ENCODE measurements at regions not wholly inside any gene's neighbourhood (a gene's known extent, or its start where the extent isn't known, plus 50 kb on each side); places are given as distances from the start of the nearest gene placed in this dataset.
A peak's percentile ranks its signal among the peaks of the same experiment; 100 is the strongest.

DNA sequence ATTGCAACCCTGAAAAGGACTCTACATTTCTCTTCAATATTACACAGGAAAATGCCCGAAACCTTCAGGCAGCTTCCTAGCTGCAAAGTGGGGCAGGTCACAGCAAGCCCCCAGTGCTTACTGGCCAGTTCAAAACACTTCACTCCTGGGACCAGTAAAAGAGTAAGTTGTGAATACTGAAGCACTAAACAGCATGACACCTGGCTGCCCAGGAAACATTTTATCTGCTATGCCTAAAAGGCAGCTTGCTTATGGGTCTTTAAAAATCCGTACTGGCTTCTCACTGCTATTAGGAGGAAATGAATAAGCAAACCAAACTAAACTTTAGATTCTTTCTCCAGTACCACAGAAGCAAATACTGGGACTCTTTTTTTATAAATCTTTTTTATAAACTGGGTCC is 457.9 kb upstream of the ALCAM start:
- no peak overlapping the region for H4K91ac ChIP-seq (ENCODE audit: insufficient read length, low read depth, low read length)
- no peak overlapping the region for H3K4me2 ChIP-seq (ENCODE audit: insufficient read depth, insufficient read length, low read length)
- H2AK5ac ChIP-seq (ENCODE audit: insufficient read length, low read length), result no peak overlapping the region
- H2BK15ac ChIP-seq (ENCODE audit: low read depth, low read length), result no peak overlapping the region
- no peak overlapping the region for H4K8ac ChIP-seq (replicated peaks; ENCODE audit: insufficient read length, low read depth, low read length)
- no peaks in the 10 kb centered on the region for H3K23me2 ChIP-seq (ENCODE audit: insufficient read length, low read depth, low read length, poor library complexity, severe bottlenecking)
- peaks cover 4% of the 10 kb centered on the region; the same call in 1 of the 2 replicates for H3K4me1 ChIP-seq (ENCODE audit: insufficient read depth, low read length)
- no peak for DNase-seq
- no peak overlapping the region for H3K23ac ChIP-seq (ENCODE audit: insufficient read length, low read depth, low read length)
- H3T11ph ChIP-seq (ENCODE audit: low read length), result no peak overlapping the region
- H3K79me2 ChIP-seq (ENCODE audit: insufficient read depth, low read length), result no peaks in the 10 kb centered on the region
- peak overlapping the region; percentile 23 for H3K27ac ChIP-seq (ENCODE audit: insufficient read length, low read depth, low read length)
- TF ChIP-seq, protein P1, sequence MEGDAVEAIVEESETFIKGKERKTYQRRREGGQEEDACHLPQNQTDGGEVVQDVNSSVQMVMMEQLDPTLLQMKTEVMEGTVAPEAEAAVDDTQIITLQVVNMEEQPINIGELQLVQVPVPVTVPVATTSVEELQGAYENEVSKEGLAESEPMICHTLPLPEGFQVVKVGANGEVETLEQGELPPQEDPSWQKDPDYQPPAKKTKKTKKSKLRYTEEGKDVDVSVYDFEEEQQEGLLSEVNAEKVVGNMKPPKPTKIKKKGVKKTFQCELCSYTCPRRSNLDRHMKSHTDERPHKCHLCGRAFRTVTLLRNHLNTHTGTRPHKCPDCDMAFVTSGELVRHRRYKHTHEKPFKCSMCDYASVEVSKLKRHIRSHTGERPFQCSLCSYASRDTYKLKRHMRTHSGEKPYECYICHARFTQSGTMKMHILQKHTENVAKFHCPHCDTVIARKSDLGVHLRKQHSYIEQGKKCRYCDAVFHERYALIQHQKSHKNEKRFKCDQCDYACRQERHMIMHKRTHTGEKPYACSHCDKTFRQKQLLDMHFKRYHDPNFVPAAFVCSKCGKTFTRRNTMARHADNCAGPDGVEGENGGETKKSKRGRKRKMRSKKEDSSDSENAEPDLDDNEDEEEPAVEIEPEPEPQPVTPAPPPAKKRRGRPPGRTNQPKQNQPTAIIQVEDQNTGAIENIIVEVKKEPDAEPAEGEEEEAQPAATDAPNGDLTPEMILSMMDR (conservative IDR thresholded peaks at IDR 0.05), result no peak
- peaks cover 4 to 9% of the 10 kb centered on the region in 2 experiments for H3K9me3 Mint-ChIP-seq
- no peak overlapping the region for H3K56ac ChIP-seq (ENCODE audit: insufficient read length, low read depth, low read length)
- H2AFZ ChIP-seq (ENCODE audit: low read length), result no peak overlapping the region
- H3K4me3 Mint-ChIP-seq, result no peak overlapping the region
- H4K20me1 ChIP-seq (ENCODE audit: control insufficient read depth, insufficient read depth, insufficient read length), result no peaks in the 10 kb centered on the region
- no peak overlapping the region for H3K14ac ChIP-seq (ENCODE audit: insufficient read depth, low read length)
- no peak overlapping the region for H3K9ac ChIP-seq (ENCODE audit: extremely low read depth, insufficient read length, low read length)
- peak overlapping the region in 1 of 3 experiments; percentile 94; a peak in 1 of 7 replicates for H3K27ac Mint-ChIP-seq
- H3K4ac ChIP-seq (ENCODE audit: low read depth, low read length), result no peak overlapping the region
- WGBS (ENCODE audit: extremely low coverage, insufficient read length, low lambda C conversion rate), result no CpG with 5 or more reads among the region's 2 CpGs
- H3K18ac ChIP-seq (ENCODE audit: insufficient read length, low read depth, low read length), result no peak overlapping the region
- no peak overlapping the region for H2BK120ac ChIP-seq (ENCODE audit: low read depth, low read length, poor library complexity, severe bottlenecking)
- H2BK12ac ChIP-seq (ENCODE audit: insufficient read length, low read depth, low read length), result no peak overlapping the region
- H3K4me1 Mint-ChIP-seq, result peaks cover 17 to 19% of the 10 kb centered on the region in 2 experiments
- no peaks in the 10 kb centered on the region for H3K27me3 ChIP-seq (ENCODE audit: insufficient read depth, low read length)
- no peaks in the 10 kb centered on the region for H3K27me3 Mint-ChIP-seq (ENCODE audit: low read depth)
- peaks cover 6 to 21% (median 13%) of the 10 kb centered on the region in 3 experiments; a peak in 6 of 7 replicates for H3K36me3 Mint-ChIP-seq (ENCODE audit: insufficient read depth in 1 of 3, low read depth in 3 of 3)
- no peak overlapping the region for H4K5ac ChIP-seq (ENCODE audit: insufficient read length, low read depth, low read length)
- no peaks in the 10 kb centered on the region for H3K9me3 ChIP-seq (ENCODE audit: control insufficient read depth, low read depth, low read length)
- H2BK5ac ChIP-seq (ENCODE audit: insufficient read length, low read length), result no peak overlapping the region
- no peaks in the 10 kb centered on the region for H3K79me1 ChIP-seq (ENCODE audit: insufficient read depth, low read depth, low read length, poor library complexity, severe bottlenecking)
- H2BK20ac ChIP-seq (ENCODE audit: low read depth, low read length, poor library complexity, severe bottlenecking), result no peak overlapping the region
